ENCODE measurements at regions not wholly inside any gene's neighbourhood (a gene's known extent, or its start where the extent isn't known, plus 50 kb on each side); places are given as distances from the start of the nearest gene placed in this dataset.
A peak's percentile ranks its signal among the peaks of the same experiment; 100 is the strongest.

- H3K9me3 Mint-ChIP-seq = no peaks in the 10 kb centered on the region
- no peaks in the 10 kb centered on the region for H3K36me3 Mint-ChIP-seq
- H3K27ac Mint-ChIP-seq = no peak overlapping the region
- ChIA-PET CTCF (interaction anchor here (1.4 kb wide), 1 partner anchor 402 kb away, joined by 3 read pairs; no protein-coding TSS in a partner anchor), POLR2A (no interaction called here)
- H3K4me3 Mint-ChIP-seq = no peak overlapping the region
- H3K4me1 Mint-ChIP-seq (ENCODE audit: low read depth) = peaks cover 3% of the 10 kb centered on the region
- no peak for DNase-seq
- intact Hi-C loops (cut with micrococcal nuclease) = no loop called here
- peaks cover 15% of the 10 kb centered on the region for H3K27me3 Mint-ChIP-seq
These were observed 79.1 kb upstream of the FOXB1 start for GRCh38 chr15:59924812-59925522.

GRCh38 chr15:59924096-59924495, 80.0 kb upstream of the FOXB1 start:
- H3K4me1 Mint-ChIP-seq (ENCODE audit: low read depth) = peaks cover 12% of the 10 kb centered on the region
- ChIA-PET POLR2A (no interaction called here), CTCF (interaction anchor here (1.4 kb wide), 1 partner anchor 403 kb away, joined by 3 read pairs; no protein-coding TSS in a partner anchor)
- H3K9me3 Mint-ChIP-seq = no peaks in the 10 kb centered on the region
- peaks cover 15% of the 10 kb centered on the region for H3K27me3 Mint-ChIP-seq
- no peak overlapping the region for H3K4me3 Mint-ChIP-seq
- intact Hi-C loops (cut with micrococcal nuclease) = no loop called here
- no peak for DNase-seq
- no peak overlapping the region for H3K27ac Mint-ChIP-seq
- no peaks in the 10 kb centered on the region for H3K36me3 Mint-ChIP-seq

- Mint-ChIP-seq H3K36me3 (no peaks in the 10 kb centered on the region), H3K4me1 (ENCODE audit: low read depth) (peaks cover 14% of the 10 kb centered on the region), H3K4me3 (no peak overlapping the region), H3K27ac (no peak overlapping the region), H3K27me3 (peaks cover 12% of the 10 kb centered on the region), H3K9me3 (no peaks in the 10 kb centered on the region)
- POLR2A ChIA-PET = no interaction called here
- DNase-seq = no peak
- intact Hi-C loops (cut with micrococcal nuclease) = no loop called here
- CTCF ChIA-PET = no interaction called here
These were observed 80.6 kb upstream of the FOXB1 start for GRCh38 chr15:59923508-59923907.

GRCh38 chr15:59918994-59919951, 84.8 kb upstream of the FOXB1 start:
- Mint-ChIP-seq H3K4me1 (ENCODE audit: low read depth) (peaks cover 26% of the 10 kb centered on the region), H3K36me3 (no peaks in the 10 kb centered on the region), H3K9me3 (no peaks in the 10 kb centered on the region), H3K27ac (peak overlapping the region; percentile 96), H3K27me3 (peaks cover 6% of the 10 kb centered on the region), H3K4me3 (peak overlapping the region; percentile 59)
- CTCF ChIA-PET = interaction anchor here (0.8 to 4.0 kb wide), 22 partner anchors 10 to 443 kb away, joined by 3 to 79 read pairs (median 4); partner anchors contain the start of gene FOXB1
- peak; percentile 73 for DNase-seq
- POLR2A ChIA-PET = interaction anchor here (0.6 kb wide), 1 partner anchor 258 kb away, joined by 6 read pairs; no protein-coding TSS in a partner anchor
- intact Hi-C loops (cut with micrococcal nuclease) = loop anchor here (1.0 to 10.0 kb wide), 12 partner anchors 58 to 586 kb away; partner anchors contain the start of genes BNIP2 and ICE2

GRCh38 chr15:59917504-59918157, 86.5 kb upstream of the FOXB1 start:
- Mint-ChIP-seq H3K4me1 (ENCODE audit: low read depth) (peaks cover 26% of the 10 kb centered on the region), H3K36me3 (no peaks in the 10 kb centered on the region), H3K27ac (no peak overlapping the region), H3K27me3 (peaks cover 3% of the 10 kb centered on the region), H3K4me3 (no peak overlapping the region), H3K9me3 (no peaks in the 10 kb centered on the region)
- POLR2A ChIA-PET = no interaction called here
- intact Hi-C loops (cut with micrococcal nuclease) = loop anchor here (1.0 to 10.0 kb wide), 9 partner anchors 60 to 587 kb away; partner anchors contain the start of gene ICE2
- peak; percentile 85 for DNase-seq
- CTCF ChIA-PET = interaction anchor here (0.6 to 4.0 kb wide), 54 partner anchors 10 to 562 kb away, joined by 3 to 79 read pairs (median 4); partner anchors contain the start of genes BNIP2 and FOXB1

GRCh38 chr15:59906046-59906445, 98.1 kb upstream of the FOXB1 start:
- Mint-ChIP-seq H3K27ac (no peak overlapping the region), H3K9me3 (no peaks in the 10 kb centered on the region)

GRCh38 chr15:59905176-59905575, 98.9 kb upstream of the FOXB1 start:
- Mint-ChIP-seq H3K9me3 (no peaks in the 10 kb centered on the region), H3K36me3 (no peaks in the 10 kb centered on the region), H3K4me3 (no peak overlapping the region), H3K27me3 (peaks cover 24% of the 10 kb centered on the region), H3K4me1 (ENCODE audit: low read depth) (no peaks in the 10 kb centered on the region), H3K27ac (no peak overlapping the region)
- POLR2A ChIA-PET = no interaction called here
- no peak for DNase-seq
- intact Hi-C loops (cut with micrococcal nuclease) = no loop called here
- CTCF ChIA-PET = no interaction called here

More at GRCh38 chr15:59906046-59906445, 98.1 kb upstream of the FOXB1 start:
- ChIA-PET POLR2A (no interaction called here), CTCF (no interaction called here)
- Mint-ChIP-seq H3K4me1 (ENCODE audit: low read depth) (no peaks in the 10 kb centered on the region), H3K36me3 (no peaks in the 10 kb centered on the region), H3K4me3 (no peak overlapping the region), H3K27me3 (peaks cover 26% of the 10 kb centered on the region)
- intact Hi-C loops (cut with micrococcal nuclease) = no loop called here
- no peak for DNase-seq

- POLR2A ChIA-PET = no interaction called here
- Mint-ChIP-seq H3K36me3 (no peaks in the 10 kb centered on the region), H3K27ac (no peak overlapping the region), H3K27me3 (peaks cover 23% of the 10 kb centered on the region), H3K4me3 (no peak overlapping the region), H3K4me1 (ENCODE audit: low read depth) (no peaks in the 10 kb centered on the region), H3K9me3 (no peaks in the 10 kb centered on the region)
- CTCF ChIA-PET = interaction anchor here (0.6 to 1.4 kb wide), 2 partner anchors 13 to 676 kb away, joined by 3 to 4 read pairs; no protein-coding TSS in a partner anchor
- intact Hi-C loops (cut with micrococcal nuclease) = no loop called here
- DNase-seq = no peak
These were observed 99.5 kb upstream of the FOXB1 start for GRCh38 chr15:59904450-59905135.

GRCh38 chr15:59896663-59897074, 107.4 kb upstream of the FOXB1 start:
- intact Hi-C loops (cut with micrococcal nuclease) = no loop called here
- ChIA-PET POLR2A (no interaction called here), CTCF (interaction anchor here (1.5 kb wide), 1 partner anchor 21 kb away, joined by 6 read pairs; no protein-coding TSS in a partner anchor)
- Mint-ChIP-seq H3K27me3 (peaks cover 1% of the 10 kb centered on the region), H3K4me1 (ENCODE audit: low read depth) (no peaks in the 10 kb centered on the region), H3K4me3 (no peak overlapping the region), H3K27ac (no peak overlapping the region), H3K9me3 (no peaks in the 10 kb centered on the region), H3K36me3 (no peaks in the 10 kb centered on the region)
- DNase-seq = no peak

- no peaks in the 10 kb centered on the region for H3K36me3 Mint-ChIP-seq
- intact Hi-C loops (cut with micrococcal nuclease) = no loop called here
- CTCF ChIA-PET = no interaction called here
- H3K9me3 Mint-ChIP-seq = no peaks in the 10 kb centered on the region
- no peak overlapping the region for H3K27ac Mint-ChIP-seq
- H3K4me1 Mint-ChIP-seq (ENCODE audit: low read depth) = no peaks in the 10 kb centered on the region
- H3K4me3 Mint-ChIP-seq = no peak overlapping the region
- no peaks in the 10 kb centered on the region for H3K27me3 Mint-ChIP-seq
- POLR2A ChIA-PET = no interaction called here
- DNase-seq = no peak
These were observed 109.3 kb upstream of the FOXB1 start for GRCh38 chr15:59894835-59895234.

- Mint-ChIP-seq H3K4me1 (ENCODE audit: low read depth) (no peaks in the 10 kb centered on the region), H3K27me3 (no peaks in the 10 kb centered on the region), H3K27ac (no peak overlapping the region), H3K36me3 (no peaks in the 10 kb centered on the region), H3K9me3 (peaks cover 6% of the 10 kb centered on the region), H3K4me3 (no peak overlapping the region)
- intact Hi-C loops (cut with micrococcal nuclease) = no loop called here
- ChIA-PET POLR2A (no interaction called here), CTCF (no interaction called here)
- no peak for DNase-seq
These were observed 111.1 kb upstream of the FOXB1 start for GRCh38 chr15:59892985-59893384.

All from activated CD4-positive, alpha-beta memory T cell treated with anti-CD3 and anti-CD28 coated beads for 36 hours (primary cell).